ENCODE measurements at regions not wholly inside any gene's neighbourhood (a gene's known extent, or its start where the extent isn't known, plus 50 kb on each side); places are given as distances from the start of the nearest gene placed in this dataset.

DNA sequence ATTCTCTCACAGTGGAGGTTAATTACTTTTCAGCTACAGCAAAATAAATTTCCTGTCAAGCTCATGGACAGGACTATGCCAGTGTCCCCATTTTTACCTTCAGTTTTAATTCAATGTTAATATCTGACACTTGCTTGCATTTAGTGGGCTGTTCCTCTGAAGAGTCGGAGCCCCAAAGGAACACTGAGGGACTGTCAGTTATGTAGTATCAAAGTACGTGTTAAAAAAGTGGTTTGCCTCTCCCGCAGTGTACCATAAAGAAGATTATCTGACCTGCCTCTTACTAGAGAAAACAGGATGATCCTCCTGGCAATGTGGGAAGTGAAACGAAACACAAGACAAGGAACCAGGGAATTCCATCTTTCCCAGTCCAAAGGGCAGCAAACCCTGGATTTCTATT is 1010.9 kb upstream of the PHF14 start:
- TF ChIP-seq, protein P1, sequence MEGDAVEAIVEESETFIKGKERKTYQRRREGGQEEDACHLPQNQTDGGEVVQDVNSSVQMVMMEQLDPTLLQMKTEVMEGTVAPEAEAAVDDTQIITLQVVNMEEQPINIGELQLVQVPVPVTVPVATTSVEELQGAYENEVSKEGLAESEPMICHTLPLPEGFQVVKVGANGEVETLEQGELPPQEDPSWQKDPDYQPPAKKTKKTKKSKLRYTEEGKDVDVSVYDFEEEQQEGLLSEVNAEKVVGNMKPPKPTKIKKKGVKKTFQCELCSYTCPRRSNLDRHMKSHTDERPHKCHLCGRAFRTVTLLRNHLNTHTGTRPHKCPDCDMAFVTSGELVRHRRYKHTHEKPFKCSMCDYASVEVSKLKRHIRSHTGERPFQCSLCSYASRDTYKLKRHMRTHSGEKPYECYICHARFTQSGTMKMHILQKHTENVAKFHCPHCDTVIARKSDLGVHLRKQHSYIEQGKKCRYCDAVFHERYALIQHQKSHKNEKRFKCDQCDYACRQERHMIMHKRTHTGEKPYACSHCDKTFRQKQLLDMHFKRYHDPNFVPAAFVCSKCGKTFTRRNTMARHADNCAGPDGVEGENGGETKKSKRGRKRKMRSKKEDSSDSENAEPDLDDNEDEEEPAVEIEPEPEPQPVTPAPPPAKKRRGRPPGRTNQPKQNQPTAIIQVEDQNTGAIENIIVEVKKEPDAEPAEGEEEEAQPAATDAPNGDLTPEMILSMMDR (conservative IDR thresholded peaks at IDR 0.05; ENCODE audit: low read depth, low read length) = no peak
- TF ChIP-seq EZH2 (IDR thresholded peaks at IDR 0.05; ENCODE audit: borderline replicate concordance, low read depth, low read length, poor library complexity, severe bottlenecking) = no peak
